Smooth muscle cell (in vitro differentiated cells): ENCODE measurements at regions not wholly inside any gene's neighbourhood (a gene's known extent, or its start where the extent isn't known, plus 50 kb on each side); places are given as distances from the start of the nearest gene placed in this dataset.

Experiments
- DNase-seq: peaks from one replicate; lab custom pipeline; 2025; ENCODE audit not compliant: unreplicated experiment; lab: John Stamatoyannopoulos, UW
- H2AFZ ChIP-seq: fragments of 200-600 bp; sonication (generic); 2 replicates; pipeline ENCODE4 v1.6.0; 2016; ENCODE audit warnings: antibody characterized with exemption, low read depth, mild to moderate bottlenecking
- H3F3A ChIP-seq: fragments of 200-600 bp; sonication (generic); 2 replicates; pipeline ENCODE4 v1.6.0; 2017; ENCODE audit warnings: antibody characterized with exemption, low read depth
- H3K27ac ChIP-seq: fragments of 200-600 bp; sonication (generic); 2 replicates; pipeline ENCODE4 v1.5.1; 2016; ENCODE audit warnings: low read depth, mild to moderate bottlenecking
- H3K27me3 ChIP-seq: fragments of 200-600 bp; sonication (generic); 2 replicates; pipeline ENCODE4 v1.6.1; 2016; ENCODE audit warnings: low read depth, mild to moderate bottlenecking
- H3K36me3 ChIP-seq: fragments of 200-600 bp; sonication (generic); 2 replicates; pipeline ENCODE4 v1.5.1; 2016; ENCODE audit warnings: low read depth
- H3K4me1 ChIP-seq: fragments of 200-600 bp; sonication (generic); 2 replicates; pipeline ENCODE4 v1.5.1; 2016; ENCODE audit warnings: low read depth
- H3K4me2 ChIP-seq: fragments of 200-600 bp; sonication (generic); 2 replicates; pipeline ENCODE4 v1.6.0; 2016; ENCODE audit warnings: mild to moderate bottlenecking
- H3K4me3 ChIP-seq: fragments of 200-600 bp; sonication (generic); 2 replicates; pipeline ENCODE4 v1.5.1; 2016; ENCODE audit warnings: mild to moderate bottlenecking
- H3K79me2 ChIP-seq: fragments of 200-600 bp; sonication (generic); 2 replicates; pipeline ENCODE4 v1.6.0; 2016; ENCODE audit warnings: low read depth, mild to moderate bottlenecking
- H3K9ac ChIP-seq: fragments of 200-600 bp; sonication (generic); 2 replicates; pipeline ENCODE4 v1.6.0; 2016; ENCODE audit warnings: low read depth
- H3K9me3 ChIP-seq: fragments of 200-600 bp; sonication (generic); replicated peaks from 2 replicates; pipeline ENCODE4 v1.5.1; 2016; ENCODE audit warnings: low read depth
- H4K20me1 ChIP-seq: fragments of 200-600 bp; sonication (generic); 2 replicates; pipeline ENCODE4 v1.6.0; 2016; ENCODE audit warnings: low read depth
- CTCF ChIP-seq: fragments of 200-600 bp; sonication (generic); IDR thresholded peaks from 2 replicates; pipeline ENCODE4 v1.5.1; 2017; ENCODE audit warnings: borderline replicate concordance, mild to moderate bottlenecking, antibody characterized with exemption; ENCODE audit not compliant: insufficient read depth, poor library complexity, severe bottlenecking
- whole genome bisulfite sequencing: methylation state at CpG from one replicate; pipeline ENCODE4 v1.1.7; 2016; ENCODE audit warnings: low lambda C conversion rate; 5-methylcytosine and 5-hydroxymethylcytosine counted together

- Histone ChIP-seq H4K20me1 (no peaks in the 10 kb centered on the region), H3K79me2 (no peaks in the 10 kb centered on the region), H3K4me3 (no peak overlapping the region), H2AFZ (no peak overlapping the region), H3K36me3 (no peaks in the 10 kb centered on the region), H3K4me1 (no peaks in the 10 kb centered on the region), H3K4me2 (no peak overlapping the region), H3K9ac (no peak overlapping the region), H3K9me3 (no peaks in the 10 kb centered on the region), H3K27me3 (no peaks in the 10 kb centered on the region), H3F3A (no peaks in the 10 kb centered on the region), H3K27ac (no peak overlapping the region)
- no peak for TF ChIP-seq CTCF
- WGBS = 83% methylated on average over 2 of the region's 2 CpGs
- DNase-seq = no peak
These were observed 141.5 kb upstream of the MTMR8 start for GRCh38 chrX:64536736-64537135.
